ENCODE measurements at regions not wholly inside any gene's neighbourhood (a gene's known extent, or its start where the extent isn't known, plus 50 kb on each side); places are given as distances from the start of the nearest gene placed in this dataset.

- TF ChIP-seq POLR2A (IDR thresholded peaks at IDR 0.05): no peak
- no peak for TF ChIP-seq CTCF (IDR thresholded peaks at IDR 0.05)
- no peak for TF ChIP-seq EP300 (IDR thresholded peaks at IDR 0.05)
Observed at GRCh38 chr18:56489893-56490292, 148.5 kb downstream of the TXNL1 start.

Data from ovary (tissue), 3 donors.